ENCODE measurements at regions not wholly inside any gene's neighbourhood (a gene's known extent, or its start where the extent isn't known, plus 50 kb on each side); places are given as distances from the start of the nearest gene placed in this dataset.

GRCh38 chr7:66427956-66428355, 200.7 kb upstream of the KCTD7 start:
- no peak for TF ChIP-seq POLR2AphosphoS5 (IDR thresholded peaks at IDR 0.05; ENCODE audit: low read depth, low read length)
- no peak for TF ChIP-seq SIN3A (IDR thresholded peaks at IDR 0.05; ENCODE audit: borderline replicate concordance, insufficient read depth, low read length)
- no peak for TF ChIP-seq REST (IDR thresholded peaks at IDR 0.05; ENCODE audit: insufficient read depth in 1 of 2, low read depth in 2 of 2, low read length in 2 of 2)
- no peak for TF ChIP-seq TAF1 (IDR thresholded peaks at IDR 0.05; ENCODE audit: borderline replicate concordance, insufficient read depth, low read length)
